ENCODE measurements at regions not wholly inside any gene's neighbourhood (a gene's known extent, or its start where the extent isn't known, plus 50 kb on each side); places are given as distances from the start of the nearest gene placed in this dataset.

DNA sequence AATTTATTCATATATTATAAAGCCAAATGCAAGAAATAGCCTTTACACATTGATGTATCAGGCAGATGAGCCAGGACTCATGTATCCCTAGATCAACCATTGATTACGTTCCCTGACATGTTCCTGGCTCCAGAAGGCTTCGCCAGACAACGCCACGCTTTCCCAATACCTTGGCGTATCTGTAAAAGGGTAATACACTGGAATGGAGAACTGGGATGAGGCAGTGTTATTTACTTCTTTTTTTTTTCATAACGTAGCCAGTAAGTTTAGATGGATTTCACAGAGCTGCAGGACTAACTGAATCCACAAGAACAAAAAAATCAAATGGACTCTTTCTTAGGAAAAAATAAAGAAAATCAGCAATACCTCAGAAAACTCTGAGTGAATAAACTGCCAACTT lies 588.1 kb upstream of the SEMA3D start:
- TF ChIP-seq, protein P1, sequence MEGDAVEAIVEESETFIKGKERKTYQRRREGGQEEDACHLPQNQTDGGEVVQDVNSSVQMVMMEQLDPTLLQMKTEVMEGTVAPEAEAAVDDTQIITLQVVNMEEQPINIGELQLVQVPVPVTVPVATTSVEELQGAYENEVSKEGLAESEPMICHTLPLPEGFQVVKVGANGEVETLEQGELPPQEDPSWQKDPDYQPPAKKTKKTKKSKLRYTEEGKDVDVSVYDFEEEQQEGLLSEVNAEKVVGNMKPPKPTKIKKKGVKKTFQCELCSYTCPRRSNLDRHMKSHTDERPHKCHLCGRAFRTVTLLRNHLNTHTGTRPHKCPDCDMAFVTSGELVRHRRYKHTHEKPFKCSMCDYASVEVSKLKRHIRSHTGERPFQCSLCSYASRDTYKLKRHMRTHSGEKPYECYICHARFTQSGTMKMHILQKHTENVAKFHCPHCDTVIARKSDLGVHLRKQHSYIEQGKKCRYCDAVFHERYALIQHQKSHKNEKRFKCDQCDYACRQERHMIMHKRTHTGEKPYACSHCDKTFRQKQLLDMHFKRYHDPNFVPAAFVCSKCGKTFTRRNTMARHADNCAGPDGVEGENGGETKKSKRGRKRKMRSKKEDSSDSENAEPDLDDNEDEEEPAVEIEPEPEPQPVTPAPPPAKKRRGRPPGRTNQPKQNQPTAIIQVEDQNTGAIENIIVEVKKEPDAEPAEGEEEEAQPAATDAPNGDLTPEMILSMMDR (conservative IDR thresholded peaks at IDR 0.05; ENCODE audit: low read length): no peak
- no peak for TF ChIP-seq EZH2phosphoT487 (IDR thresholded peaks at IDR 0.05; ENCODE audit: borderline replicate concordance)

Data from Loucy (cell line).